Colonic mucosa (tissue), 4 donors: ENCODE measurements at regions not wholly inside any gene's neighbourhood (a gene's known extent, or its start where the extent isn't known, plus 50 kb on each side); places are given as distances from the start of the nearest gene placed in this dataset.

ENCODE experiments used
- DNase-seq: peaks from one replicate; pipeline ENCODE4 v3.0.0-alpha.2; 2020
- H3K27ac ChIP-seq: fragments of 200-600 bp; one replicate; pipeline ENCODE4 v1.8.0; 2021
- H3K27me3 ChIP-seq: fragments of 200-600 bp; one replicate; pipeline ENCODE4 v1.8.0; 2021
- H3K36me3 ChIP-seq: fragments of 200-600 bp; one replicate; pipeline ENCODE4 v1.8.0; 2021
- H3K4me1 ChIP-seq: fragments of 200-600 bp; one replicate; pipeline ENCODE4 v1.8.0; 2021; ENCODE audit warnings: mild to moderate bottlenecking
- H3K4me3 ChIP-seq: fragments of 200-600 bp; one replicate; pipeline ENCODE4 v1.8.0; 2021
- H3K9ac ChIP-seq, 2 donors: one replicate each; pipeline ENCODE4 v1.7.0; 2013; ENCODE audit warnings: control low read depth in 2 of 2, low read depth in 2 of 2, low read length in 2 of 2
- H3K9me3 ChIP-seq: fragments of 200-600 bp; one replicate; pipeline ENCODE4 v1.8.0; 2021
- intact Hi-C: fragments of 100-400 bp; cut with DNase I; formaldehyde crosslinking; loops from one replicate; pipeline ENCODE4 v1.14.1; 2022
- TF ChIP-seq, protein P1 (sequence below): fragments of 200-600 bp; IDR thresholded peaks from one replicate; pipeline ENCODE4 v1.8.0; 2022; ENCODE audit warnings: antibody characterized with exemption, mild to moderate bottlenecking
- donor health status: healthy.
- donor health status: DM: no; HTN: no; CAD: no.
- donor health status: DM: no; HTN: no; CAD: no.

DNA sequence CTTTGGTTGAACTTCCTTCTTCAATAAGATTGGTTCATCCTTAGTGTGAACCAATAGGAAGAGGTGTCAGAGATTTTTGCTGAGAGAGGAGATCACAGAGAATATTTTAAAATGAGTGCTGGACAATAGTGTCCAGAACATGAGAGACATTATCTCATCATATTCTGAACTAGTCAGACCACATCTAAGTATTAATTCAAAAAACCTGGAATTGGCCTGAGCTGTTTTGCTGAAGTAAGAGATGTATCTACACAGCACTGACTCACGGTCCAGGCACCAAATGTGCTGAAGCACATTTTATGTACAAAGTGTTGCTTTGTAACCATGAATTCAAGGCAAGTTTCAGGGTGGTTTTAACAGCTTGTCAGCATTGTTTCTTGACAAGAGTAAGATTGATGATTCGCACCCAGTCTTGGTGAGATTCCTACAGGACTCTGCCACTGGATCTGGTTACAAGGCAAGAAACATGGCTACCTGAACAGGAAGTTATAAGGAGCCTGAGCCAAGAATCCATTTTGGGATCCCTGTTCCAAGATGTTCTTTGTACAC, 178.2 kb upstream of the HEY2 start:
- intact Hi-C loops: no loop called here

DNA sequence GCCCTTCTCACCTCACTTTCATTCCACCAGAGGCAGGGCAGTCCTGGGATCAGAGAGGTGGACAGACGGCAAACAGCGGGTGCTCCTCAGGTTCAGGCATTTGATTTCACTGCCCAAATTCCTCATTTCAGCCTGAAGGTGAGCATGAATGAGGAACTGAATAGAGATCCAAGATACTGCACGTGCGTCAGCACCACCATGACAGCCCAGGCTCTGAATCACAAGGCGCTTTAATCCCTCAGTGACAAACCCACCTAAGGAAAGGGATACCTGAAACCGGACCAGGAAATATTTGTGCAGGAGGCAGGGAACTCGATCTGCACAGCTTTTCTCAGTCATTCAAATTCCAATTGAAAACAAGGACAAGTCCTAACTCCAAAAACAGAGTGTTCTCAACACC, 174.8 kb upstream of the HEY2 start:
- no peak overlapping the region for H3K9ac ChIP-seq
- DNase-seq: no peak
- TF ChIP-seq, protein P1, sequence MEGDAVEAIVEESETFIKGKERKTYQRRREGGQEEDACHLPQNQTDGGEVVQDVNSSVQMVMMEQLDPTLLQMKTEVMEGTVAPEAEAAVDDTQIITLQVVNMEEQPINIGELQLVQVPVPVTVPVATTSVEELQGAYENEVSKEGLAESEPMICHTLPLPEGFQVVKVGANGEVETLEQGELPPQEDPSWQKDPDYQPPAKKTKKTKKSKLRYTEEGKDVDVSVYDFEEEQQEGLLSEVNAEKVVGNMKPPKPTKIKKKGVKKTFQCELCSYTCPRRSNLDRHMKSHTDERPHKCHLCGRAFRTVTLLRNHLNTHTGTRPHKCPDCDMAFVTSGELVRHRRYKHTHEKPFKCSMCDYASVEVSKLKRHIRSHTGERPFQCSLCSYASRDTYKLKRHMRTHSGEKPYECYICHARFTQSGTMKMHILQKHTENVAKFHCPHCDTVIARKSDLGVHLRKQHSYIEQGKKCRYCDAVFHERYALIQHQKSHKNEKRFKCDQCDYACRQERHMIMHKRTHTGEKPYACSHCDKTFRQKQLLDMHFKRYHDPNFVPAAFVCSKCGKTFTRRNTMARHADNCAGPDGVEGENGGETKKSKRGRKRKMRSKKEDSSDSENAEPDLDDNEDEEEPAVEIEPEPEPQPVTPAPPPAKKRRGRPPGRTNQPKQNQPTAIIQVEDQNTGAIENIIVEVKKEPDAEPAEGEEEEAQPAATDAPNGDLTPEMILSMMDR: no peak
- no peaks in the 10 kb centered on the region for H3K4me1 ChIP-seq
- H3K36me3 ChIP-seq: no peaks in the 10 kb centered on the region
- no peaks in the 10 kb centered on the region for H3K9me3 ChIP-seq
- intact Hi-C loops: no loop called here
- H3K27me3 ChIP-seq: no peaks in the 10 kb centered on the region
- H3K27ac ChIP-seq: no peak overlapping the region
- no peak overlapping the region for H3K4me3 ChIP-seq

More for the DNA sequence above, 178.2 kb upstream of the HEY2 start:
- H3K27me3 ChIP-seq: no peaks in the 10 kb centered on the region
- TF ChIP-seq, protein P1: no peak
- H3K9ac ChIP-seq: no peak overlapping the region
- H3K4me3 ChIP-seq: no peak overlapping the region
- DNase-seq: no peak
- no peaks in the 10 kb centered on the region for H3K36me3 ChIP-seq
- H3K4me1 ChIP-seq: no peaks in the 10 kb centered on the region
- H3K27ac ChIP-seq: no peak overlapping the region
- no peaks in the 10 kb centered on the region for H3K9me3 ChIP-seq

DNA sequence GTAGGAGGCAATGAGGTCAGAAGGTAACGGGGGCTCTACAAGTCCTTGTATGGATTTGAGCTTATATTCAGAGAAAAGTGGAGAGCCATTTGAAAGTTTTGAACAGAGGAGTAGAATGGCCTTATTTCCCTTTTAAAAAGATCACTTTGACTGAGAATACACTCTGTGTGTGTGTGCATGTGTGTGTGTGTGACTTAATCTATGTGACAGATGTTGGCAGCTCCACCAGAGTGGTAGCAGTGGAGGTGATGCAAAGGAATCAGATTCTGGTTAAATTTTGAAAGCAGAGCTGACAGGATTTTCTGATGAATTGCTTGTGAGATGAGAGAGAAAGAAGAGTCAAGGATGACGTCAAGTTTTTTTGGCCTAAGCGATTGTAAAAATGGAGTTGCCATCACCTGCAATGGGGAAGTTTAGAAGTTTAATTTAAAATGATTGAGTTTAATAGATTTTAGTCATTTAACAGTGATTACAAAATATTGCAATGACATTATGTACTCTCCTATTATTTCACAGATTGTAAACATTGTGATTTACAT, 172.2 kb upstream of the HEY2 start:
- H3K9ac ChIP-seq: no peak overlapping the region
- intact Hi-C loops: no loop called here
- no peaks in the 10 kb centered on the region for H3K27me3 ChIP-seq
- H3K4me1 ChIP-seq: no peaks in the 10 kb centered on the region
- DNase-seq: no peak
- H3K36me3 ChIP-seq: no peaks in the 10 kb centered on the region
- TF ChIP-seq, protein P1: no peak
- H3K4me3 ChIP-seq: no peak overlapping the region
- H3K9me3 ChIP-seq: no peaks in the 10 kb centered on the region
- no peak overlapping the region for H3K27ac ChIP-seq

DNA sequence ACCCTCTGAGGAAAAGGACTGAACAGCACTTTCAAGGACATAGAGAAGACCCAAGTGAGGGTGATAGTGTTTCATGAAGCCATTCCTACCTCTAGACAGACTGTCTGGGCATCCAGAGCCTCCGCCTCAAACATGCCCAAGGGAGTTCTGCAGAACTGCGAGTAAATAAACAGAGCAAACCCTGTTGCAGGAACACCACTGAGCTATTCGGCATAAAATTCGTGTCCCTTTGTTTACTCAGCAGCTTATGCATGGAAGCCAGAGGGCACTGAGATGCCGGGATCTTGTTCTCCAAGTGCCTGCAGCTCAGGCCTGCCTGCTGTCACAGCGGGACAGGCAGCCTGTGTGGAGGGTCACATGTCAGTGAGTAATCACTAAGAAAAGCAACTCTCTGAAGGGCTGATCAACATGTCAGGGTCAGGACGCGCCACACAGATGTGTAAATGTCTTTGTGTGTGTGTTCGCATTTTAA, 164.9 kb upstream of the HEY2 start:
- no peak for DNase-seq
- Histone ChIP-seq H3K27me3 (no peaks in the 10 kb centered on the region), H3K36me3 (no peaks in the 10 kb centered on the region), H3K4me3 (no peak overlapping the region), H3K4me1 (no peaks in the 10 kb centered on the region), H3K27ac (no peak overlapping the region), H3K9me3 (no peaks in the 10 kb centered on the region), H3K9ac (no peak overlapping the region)
- intact Hi-C loops: no loop called here
- TF ChIP-seq, protein P1: no peak

DNA sequence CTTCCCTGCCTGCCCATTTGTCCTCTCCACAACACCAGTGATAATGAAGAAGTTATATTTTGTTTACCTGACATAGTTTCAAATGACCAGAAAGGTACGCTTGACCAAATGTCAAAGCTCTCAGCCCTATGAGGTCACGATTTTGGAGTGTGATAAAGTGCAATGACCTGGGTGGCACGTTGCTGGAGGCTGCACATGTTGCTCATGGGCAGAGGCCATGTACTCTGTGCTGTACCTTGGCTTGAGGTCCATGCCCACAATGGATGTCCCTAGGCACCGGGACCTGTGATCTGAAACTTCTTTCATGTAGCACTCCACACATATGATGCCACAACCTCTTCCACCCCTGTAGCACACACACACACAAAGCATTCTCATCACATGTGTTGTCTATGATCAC, 164.0 kb upstream of the HEY2 start:
- no peak overlapping the region for H3K4me3 ChIP-seq
- H3K4me1 ChIP-seq: no peaks in the 10 kb centered on the region
- no peak for DNase-seq
- TF ChIP-seq, protein P1: no peak
- no peaks in the 10 kb centered on the region for H3K36me3 ChIP-seq
- no peak overlapping the region for H3K27ac ChIP-seq
- H3K27me3 ChIP-seq: no peaks in the 10 kb centered on the region
- intact Hi-C loops: no loop called here
- no peaks in the 10 kb centered on the region for H3K9me3 ChIP-seq
- no peak overlapping the region for H3K9ac ChIP-seq
